Glutamatergic neuron (in vitro differentiated cells): ENCODE measurements at regions not wholly inside any gene's neighbourhood (a gene's known extent, or its start where the extent isn't known, plus 50 kb on each side); places are given as distances from the start of the nearest gene placed in this dataset.

Experiments used
- DNase-seq: peaks from one replicate; pipeline ENCODE4 v3.0.0; 2022
- H3K27ac Mint-ChIP-seq: one replicate; pipeline ENCODE4 v1.8.0; 2020; ENCODE audit warnings: mild to moderate bottlenecking, mixed read lengths, inconsistent platforms; ENCODE audit not compliant: unreplicated experiment
- H3K27me3 Mint-ChIP-seq: one replicate; pipeline ENCODE4 v1.8.0; 2020; ENCODE audit warnings: mild to moderate bottlenecking, moderate library complexity, mixed read lengths, inconsistent platforms; ENCODE audit not compliant: unreplicated experiment
- H3K36me3 Mint-ChIP-seq: one replicate; pipeline ENCODE4 v1.8.0; 2020; ENCODE audit warnings: mild to moderate bottlenecking, mixed read lengths, inconsistent platforms; ENCODE audit not compliant: unreplicated experiment
- H3K4me1 Mint-ChIP-seq: one replicate; pipeline ENCODE4 v1.8.0; 2020; ENCODE audit warnings: mild to moderate bottlenecking, low read depth, mixed read lengths, inconsistent platforms; ENCODE audit not compliant: unreplicated experiment
- H3K4me3 Mint-ChIP-seq: one replicate; pipeline ENCODE4 v1.8.0; 2020; ENCODE audit warnings: mild to moderate bottlenecking, mixed read lengths, inconsistent platforms; ENCODE audit not compliant: unreplicated experiment
- H3K9me3 Mint-ChIP-seq: one replicate; pipeline ENCODE4 v1.8.0; 2020; ENCODE audit warnings: mild to moderate bottlenecking, moderate library complexity, mixed read lengths, inconsistent platforms; ENCODE audit not compliant: unreplicated experiment
- TF ChIP-seq, protein P1 (sequence below): fragments of 200-600 bp; sonication (generic); IDR thresholded peaks from one replicate; pipeline ENCODE4 v1.5.0; 2021; ENCODE audit not compliant: partially characterized antibody, unreplicated experiment

DNA sequence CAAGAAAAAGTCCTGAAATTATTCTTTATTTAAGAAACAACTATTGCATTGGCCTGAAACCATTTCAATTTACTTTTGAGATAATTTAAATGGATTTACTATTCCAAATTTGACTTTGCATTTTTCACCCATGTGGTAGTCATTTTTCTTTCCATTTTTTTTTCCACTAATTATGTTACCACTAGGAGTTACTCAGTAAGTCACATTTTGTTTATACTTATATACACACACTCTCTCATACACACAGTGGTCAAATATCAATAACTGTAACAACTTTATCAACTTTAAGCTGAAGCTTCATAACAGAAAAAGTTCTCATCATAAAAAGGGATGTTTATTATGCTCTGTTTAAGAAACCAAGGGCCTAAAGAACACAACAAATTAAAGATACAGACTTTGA lies 222.8 kb downstream of the SIPA1L2 start:
- Mint-ChIP-seq H3K27ac (no peak overlapping the region), H3K4me3 (no peak overlapping the region), H3K27me3 (peaks cover 1% of the 10 kb centered on the region), H3K4me1 (peaks cover 5% of the 10 kb centered on the region), H3K36me3 (peaks cover 22% of the 10 kb centered on the region), H3K9me3 (peaks cover 8% of the 10 kb centered on the region)
- no peak for DNase-seq
- TF ChIP-seq, protein P1, sequence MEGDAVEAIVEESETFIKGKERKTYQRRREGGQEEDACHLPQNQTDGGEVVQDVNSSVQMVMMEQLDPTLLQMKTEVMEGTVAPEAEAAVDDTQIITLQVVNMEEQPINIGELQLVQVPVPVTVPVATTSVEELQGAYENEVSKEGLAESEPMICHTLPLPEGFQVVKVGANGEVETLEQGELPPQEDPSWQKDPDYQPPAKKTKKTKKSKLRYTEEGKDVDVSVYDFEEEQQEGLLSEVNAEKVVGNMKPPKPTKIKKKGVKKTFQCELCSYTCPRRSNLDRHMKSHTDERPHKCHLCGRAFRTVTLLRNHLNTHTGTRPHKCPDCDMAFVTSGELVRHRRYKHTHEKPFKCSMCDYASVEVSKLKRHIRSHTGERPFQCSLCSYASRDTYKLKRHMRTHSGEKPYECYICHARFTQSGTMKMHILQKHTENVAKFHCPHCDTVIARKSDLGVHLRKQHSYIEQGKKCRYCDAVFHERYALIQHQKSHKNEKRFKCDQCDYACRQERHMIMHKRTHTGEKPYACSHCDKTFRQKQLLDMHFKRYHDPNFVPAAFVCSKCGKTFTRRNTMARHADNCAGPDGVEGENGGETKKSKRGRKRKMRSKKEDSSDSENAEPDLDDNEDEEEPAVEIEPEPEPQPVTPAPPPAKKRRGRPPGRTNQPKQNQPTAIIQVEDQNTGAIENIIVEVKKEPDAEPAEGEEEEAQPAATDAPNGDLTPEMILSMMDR, result no peak

DNA sequence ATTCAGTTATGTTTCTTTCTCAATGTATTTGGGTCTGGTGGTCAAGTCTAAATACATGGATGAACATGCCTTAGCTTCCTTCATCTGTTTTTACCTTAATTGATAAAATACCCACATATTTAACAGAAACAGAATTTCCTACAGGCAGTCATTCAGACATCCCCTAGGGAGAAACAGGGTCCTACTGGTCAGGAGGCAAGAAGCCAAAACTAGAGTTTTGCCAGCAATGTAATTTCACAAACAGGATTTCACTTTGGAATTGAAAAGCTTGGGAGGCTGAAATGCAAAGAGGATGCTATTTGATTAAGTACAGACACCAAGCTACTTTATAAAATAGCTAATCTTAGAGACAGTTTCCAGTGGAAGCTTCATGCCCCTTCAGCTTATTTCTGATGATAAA lies 224.2 kb downstream of the SIPA1L2 start:
- H3K27me3 Mint-ChIP-seq, result peaks cover 5% of the 10 kb centered on the region
- TF ChIP-seq, protein P1, result no peak
- H3K4me1 Mint-ChIP-seq, result peaks cover 5% of the 10 kb centered on the region
- no peak for DNase-seq
- H3K27ac Mint-ChIP-seq, result no peak overlapping the region
- H3K9me3 Mint-ChIP-seq, result peaks cover 18% of the 10 kb centered on the region
- H3K4me3 Mint-ChIP-seq, result no peak overlapping the region
- peaks cover 34% of the 10 kb centered on the region for H3K36me3 Mint-ChIP-seq

DNA sequence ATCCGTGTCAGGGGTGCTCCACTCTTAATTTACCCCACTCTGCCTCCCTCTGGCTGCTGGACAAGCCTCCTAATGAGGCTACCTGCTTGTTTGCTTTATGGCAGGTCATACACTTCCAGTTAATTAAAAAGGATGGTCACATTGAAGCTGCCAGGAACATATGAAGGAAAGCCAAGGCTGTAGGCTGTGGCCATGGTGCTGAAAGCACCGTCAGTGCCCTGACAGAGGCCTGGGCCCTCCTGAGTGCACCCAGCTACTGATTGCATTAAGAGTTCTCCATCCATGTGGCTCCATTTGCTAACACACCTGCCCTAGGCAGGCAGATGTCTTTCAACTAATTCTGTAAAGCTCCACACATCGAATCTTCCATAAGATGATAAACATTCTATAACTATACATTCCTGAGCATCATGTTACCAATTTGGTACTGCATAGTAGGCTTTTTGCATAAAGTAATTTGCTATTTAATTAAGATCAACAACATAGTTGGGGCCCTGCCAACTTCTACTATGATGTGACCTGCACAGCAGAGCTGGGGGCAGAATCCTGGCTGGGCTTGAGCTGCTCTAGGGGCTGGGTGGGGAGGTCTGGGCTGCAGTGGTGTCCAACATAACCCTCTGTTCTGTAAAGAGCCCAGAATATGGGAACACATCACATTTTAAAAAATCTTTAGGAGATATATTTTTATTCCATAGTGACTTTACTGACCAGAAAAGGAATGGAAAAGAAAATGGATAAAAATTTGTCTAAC lies 224.8 kb downstream of the SIPA1L2 start:
- peaks cover 5% of the 10 kb centered on the region for H3K4me1 Mint-ChIP-seq
- TF ChIP-seq, protein P1, result no peak
- H3K4me3 Mint-ChIP-seq, result no peak overlapping the region
- H3K36me3 Mint-ChIP-seq, result peaks cover 40% of the 10 kb centered on the region
- peaks cover 21% of the 10 kb centered on the region for H3K9me3 Mint-ChIP-seq
- no peak for DNase-seq
- H3K27me3 Mint-ChIP-seq, result peaks cover 10% of the 10 kb centered on the region
- no peak overlapping the region for H3K27ac Mint-ChIP-seq

DNA sequence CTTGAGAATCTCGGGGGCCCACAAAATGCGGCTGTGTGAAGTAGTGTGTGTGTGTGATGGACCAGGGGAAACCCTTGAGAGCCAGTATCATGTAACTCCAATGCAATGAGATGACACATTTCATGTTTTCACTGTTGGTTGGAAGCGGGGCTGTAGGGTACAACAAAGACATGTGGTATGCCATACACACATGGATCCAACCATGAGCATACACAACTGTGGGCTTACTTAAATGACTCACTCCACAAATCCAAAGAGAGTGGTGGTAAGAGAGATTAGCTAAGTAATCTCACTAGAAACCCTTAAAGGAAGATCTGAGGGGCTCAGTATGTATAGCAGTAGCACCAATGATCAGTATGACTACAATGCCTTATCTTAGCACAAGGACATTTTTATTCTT lies 225.7 kb downstream of the SIPA1L2 start:
- H3K36me3 Mint-ChIP-seq, result peaks cover 37% of the 10 kb centered on the region
- peaks cover 13% of the 10 kb centered on the region for H3K27me3 Mint-ChIP-seq
- H3K27ac Mint-ChIP-seq, result peak overlapping the region; percentile 34

More for the DNA sequence above, 225.7 kb downstream of the SIPA1L2 start:
- TF ChIP-seq, protein P1, result no peak
- H3K9me3 Mint-ChIP-seq, result peaks cover 21% of the 10 kb centered on the region
- H3K4me3 Mint-ChIP-seq, result no peak overlapping the region
- DNase-seq, result no peak
- H3K4me1 Mint-ChIP-seq, result peaks cover 5% of the 10 kb centered on the region
